C4-2B (cell line): ENCODE measurements at regions not wholly inside any gene's neighbourhood (a gene's known extent, or its start where the extent isn't known, plus 50 kb on each side); places are given as distances from the start of the nearest gene placed in this dataset.

Experiments used
- H3K27ac ChIP-seq: fragments of 450-650 bp; 2 replicates; pipeline ENCODE4 v1.5.1; 2017
- CTCF ChIP-seq: fragments of 450-650 bp; conservative IDR thresholded peaks from 2 replicates; pipeline ENCODE4 v1.5.1; 2017; ENCODE audit warnings: mild to moderate bottlenecking
- ZFX ChIP-seq: fragments of 450-650 bp; IDR thresholded peaks from 2 replicates; pipeline ENCODE4 v1.6.1; 2017

DNA sequence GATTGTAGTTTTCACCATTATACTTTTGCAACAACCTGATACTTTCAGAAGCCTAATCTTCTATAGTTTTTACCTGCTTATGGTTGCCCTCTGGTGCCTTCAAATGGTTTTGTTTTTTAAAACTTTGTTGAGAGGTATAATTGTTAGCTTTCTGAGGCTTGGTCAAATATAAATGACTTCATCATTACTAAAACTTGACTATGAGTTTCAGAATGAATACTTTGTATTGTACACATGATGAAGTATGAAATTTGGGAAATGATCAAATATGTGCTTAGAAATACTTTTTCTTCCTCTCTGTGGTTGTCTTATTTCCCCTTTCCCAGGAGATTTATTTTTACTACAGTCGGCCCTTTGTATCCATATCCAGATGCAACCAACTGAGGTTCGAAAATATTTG lies 151.8 kb upstream of the B3GALT2 start:
- no peak overlapping the region for H3K27ac ChIP-seq
- TF ChIP-seq CTCF, result peak; percentile 29
- no peak for TF ChIP-seq ZFX

DNA sequence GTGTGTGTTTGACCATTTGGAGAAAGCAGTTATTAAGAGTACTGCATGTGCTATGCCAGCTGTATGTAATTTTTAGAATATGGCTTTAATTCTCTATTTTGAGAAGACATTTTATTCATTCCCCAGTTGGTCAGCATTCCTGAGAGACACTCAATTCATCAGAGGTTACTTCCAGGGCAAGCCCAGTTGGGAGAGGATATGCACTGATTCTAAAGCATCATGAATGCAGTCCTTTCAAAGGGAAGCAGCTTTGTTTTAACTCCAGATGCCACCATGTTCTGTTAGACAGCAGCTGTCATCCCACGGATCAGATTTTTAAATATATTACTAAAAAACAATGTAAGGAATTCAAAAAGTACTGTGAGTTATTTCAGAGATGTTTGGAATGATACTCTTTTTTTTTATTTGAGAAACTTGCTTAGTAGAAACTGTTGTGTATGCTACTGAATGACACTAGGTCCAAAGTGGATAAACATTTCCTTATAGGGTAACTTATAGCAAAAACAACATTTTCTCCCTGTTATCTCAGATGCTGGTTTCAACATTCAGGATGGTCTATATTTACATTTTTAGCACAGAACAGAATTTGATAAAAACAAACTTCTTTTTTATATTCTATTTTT lies 149.5 kb upstream of the B3GALT2 start:
- H3K27ac ChIP-seq, result no peak overlapping the region
- TF ChIP-seq CTCF (no peak), ZFX (no peak)

- no peak for TF ChIP-seq CTCF
- TF ChIP-seq ZFX, result no peak
- H3K27ac ChIP-seq, result no peak overlapping the region
Measured at GRCh38 chr1:193333166-193333565, 146.8 kb upstream of the B3GALT2 start.

GRCh38 chr1:193326296-193326695 lies 139.9 kb upstream of the B3GALT2 start:
- no peak for TF ChIP-seq CTCF
- no peak for TF ChIP-seq ZFX
- H3K27ac ChIP-seq, result no peak overlapping the region

- H3K27ac ChIP-seq, result no peak overlapping the region
- TF ChIP-seq CTCF, result no peak
- no peak for TF ChIP-seq ZFX
Measured at GRCh38 chr1:193325771-193326170, 139.4 kb upstream of the B3GALT2 start.

DNA sequence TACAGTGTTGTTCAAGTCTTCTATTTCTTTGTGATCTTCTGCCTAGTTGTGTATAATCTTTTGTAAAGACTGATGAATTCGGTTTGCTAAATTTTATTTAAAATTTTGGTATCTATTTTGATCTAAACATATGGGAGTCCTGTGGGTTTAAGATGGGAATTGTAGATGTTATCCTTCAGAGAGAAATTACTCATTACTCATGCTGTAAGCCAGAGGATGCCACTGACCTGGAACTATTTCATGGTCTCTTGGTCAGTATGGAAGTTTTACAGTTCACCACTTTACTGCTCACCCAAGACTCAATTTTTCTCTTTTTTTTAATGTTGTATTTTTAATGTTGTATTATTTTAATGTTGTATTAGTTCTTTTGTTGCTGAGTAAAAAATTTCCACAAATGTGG lies 138.6 kb upstream of the B3GALT2 start:
- TF ChIP-seq ZFX (no peak), CTCF (no peak)

DNA sequence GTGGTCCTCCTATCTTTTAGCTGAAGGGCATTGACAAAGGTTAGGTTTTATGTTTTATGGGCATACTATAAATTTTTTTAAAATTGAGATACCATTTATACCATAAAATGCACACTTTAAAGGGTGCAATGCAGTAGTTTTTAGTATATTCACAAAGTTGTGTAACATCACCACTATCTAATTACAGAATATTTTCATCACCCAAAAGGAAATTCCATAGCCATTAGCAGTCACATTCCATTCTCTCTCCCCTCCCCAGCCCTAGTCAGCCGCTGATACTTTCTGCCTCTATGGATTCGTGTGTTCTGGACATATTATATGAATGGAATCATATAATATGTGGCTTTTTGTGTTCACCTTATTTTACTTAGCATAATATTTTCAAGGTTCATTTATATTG lies 135.8 kb upstream of the B3GALT2 start:
- no peak overlapping the region for H3K27ac ChIP-seq
- TF ChIP-seq ZFX (no peak), CTCF (no peak)

More for the DNA sequence above, 138.6 kb upstream of the B3GALT2 start:
- no peak overlapping the region for H3K27ac ChIP-seq
